Neuronal stem cell (in vitro differentiated cells): ENCODE measurements at regions not wholly inside any gene's neighbourhood (a gene's known extent, or its start where the extent isn't known, plus 50 kb on each side); places are given as distances from the start of the nearest gene placed in this dataset.

Experiments
- DNase-seq: peaks from one replicate; pipeline ENCODE4 v3.0.0-alpha.2; 2013; ENCODE audit warnings: low spot score
- H2AFZ ChIP-seq: one replicate; pipeline ENCODE4 v1.6.1; 2013; ENCODE audit warnings: mild to moderate bottlenecking, low read length, inconsistent platforms
- H2AK5ac ChIP-seq: 2 replicates; pipeline ENCODE4 v1.6.1; 2013; ENCODE audit warnings: low read depth, mild to moderate bottlenecking, inconsistent platforms, low read length, moderate library complexity, mixed read lengths
- H2BK120ac ChIP-seq: 2 replicates; pipeline ENCODE4 v1.6.1; 2013; ENCODE audit warnings: low read depth, mild to moderate bottlenecking, inconsistent platforms, low read length, moderate library complexity, mixed read lengths
- H2BK12ac ChIP-seq: one replicate; pipeline ENCODE4 v1.6.1; 2013; ENCODE audit warnings: low read length, inconsistent platforms
- H2BK15ac ChIP-seq: 2 replicates; pipeline ENCODE4 v1.6.1; 2013; ENCODE audit warnings: mild to moderate bottlenecking, low read length, inconsistent platforms, mixed read lengths
- H2BK5ac ChIP-seq: one replicate; pipeline ENCODE4 v1.6.1; 2013; ENCODE audit warnings: inconsistent platforms, mild to moderate bottlenecking, low read length, moderate library complexity
- H3K14ac ChIP-seq: one replicate; pipeline ENCODE4 v1.6.1; 2013; ENCODE audit warnings: low read length, inconsistent platforms
- H3K18ac ChIP-seq: 2 replicates; pipeline ENCODE4 v1.6.1; 2013; ENCODE audit warnings: low read length, inconsistent platforms
- H3K23ac ChIP-seq: 2 replicates; pipeline ENCODE4 v1.6.1; 2013; ENCODE audit warnings: low read depth, mild to moderate bottlenecking, mixed read lengths, low read length, inconsistent platforms; ENCODE audit not compliant: poor library complexity
- H3K27ac ChIP-seq: replicated peaks from 3 replicates; pipeline ENCODE4 v1.5.1; 2013; ENCODE audit warnings: low read length, inconsistent platforms
- H3K27me3 ChIP-seq, 3 experiments: 2 replicates each; pipeline ENCODE4 v1.6.1; 2013; ENCODE audit warnings: low read length in 3 of 3, mild to moderate bottlenecking in 2 of 3, inconsistent platforms in 1 of 3, low read depth in 1 of 3, mixed read lengths in 1 of 3, moderate library complexity in 1 of 3; ENCODE audit not compliant: control insufficient read depth in 3 of 3, insufficient read depth in 3 of 3
- H3K36me3 ChIP-seq, 2 donors: replicated peaks in 1 of 2; 2 replicates each; pipeline ENCODE4 v1.6.1; 2013; ENCODE audit warnings: low read length in 2 of 2; ENCODE audit not compliant: control insufficient read depth in 2 of 2, insufficient read depth in 2 of 2
- H3K4ac ChIP-seq: 2 replicates; pipeline ENCODE4 v1.6.1; 2013; ENCODE audit warnings: inconsistent platforms, mild to moderate bottlenecking, low read length, moderate library complexity
- H3K4me1 ChIP-seq, 2 donors: 1 replicate in 1 of 2; 2 replicates in 1 of 2; pipeline ENCODE4 v1.6.1; 2013; ENCODE audit warnings: low read length in 2 of 2, low read depth in 1 of 2; ENCODE audit not compliant: control insufficient read depth in 2 of 2, insufficient read depth in 1 of 2
- H3K4me2 ChIP-seq: one replicate; pipeline ENCODE4 v1.6.1; 2013; ENCODE audit warnings: mild to moderate bottlenecking, low read length, inconsistent platforms; ENCODE audit not compliant: insufficient read depth, poor library complexity, severe bottlenecking
- H3K4me3 ChIP-seq, 2 donors: 2 replicates each; pipeline ENCODE4 v1.5.1; 2013; ENCODE audit warnings: low read length in 2 of 2, mild to moderate bottlenecking in 2 of 2, inconsistent platforms in 1 of 2, moderate library complexity in 1 of 2
- H3K79me1 ChIP-seq: one replicate; pipeline ENCODE4 v1.6.1; 2013; ENCODE audit warnings: low read depth, mild to moderate bottlenecking, inconsistent platforms, low read length, moderate library complexity
- H3K9ac ChIP-seq: one replicate; pipeline ENCODE4 v1.6.1; 2013; ENCODE audit warnings: mild to moderate bottlenecking, low read depth, low read length, inconsistent platforms; ENCODE audit not compliant: poor library complexity
- H3K9me3 ChIP-seq, 2 donors: replicated peaks in 1 of 2; 2 replicates each; pipeline versions ENCODE3 to v1.6.1; 2013; ENCODE audit warnings: low read length in 2 of 2, mild to moderate bottlenecking in 2 of 2, inconsistent platforms in 1 of 2, low read depth in 1 of 2, mixed read lengths in 1 of 2, moderate library complexity in 1 of 2; ENCODE audit not compliant: control insufficient read depth in 2 of 2, insufficient read depth in 1 of 2
- H4K8ac ChIP-seq: one replicate; pipeline ENCODE4 v1.6.1; 2013; ENCODE audit warnings: low read depth, mild to moderate bottlenecking, inconsistent platforms, low read length, moderate library complexity
- H4K91ac ChIP-seq: one replicate; pipeline ENCODE4 v1.6.1; 2013; ENCODE audit warnings: low read length, low read depth, mild to moderate bottlenecking, inconsistent platforms; ENCODE audit not compliant: poor library complexity
- WGBS, 2 donors: extraction: QIAGEN DNeasy Blood & Tissue Kit; methylation state at CpG; one replicate each; pipeline ENCODE4 v1.1.7; 2013; ENCODE audit warnings: missing lambda C conversion rate in 2 of 2, mixed read lengths in 1 of 2; ENCODE audit not compliant: insufficient read length in 2 of 2, insufficient replicate concordance in 1 of 2; ENCODE audit errors: extremely low coverage in 2 of 2; 5-methylcytosine and 5-hydroxymethylcytosine counted together

GRCh38 chr2:83063933-83064332 is 1395.1 kb downstream of the SUCLG1 start:
- no peak overlapping the region for H3K4me2 ChIP-seq
- no peak overlapping the region for H3K14ac ChIP-seq
- no peak overlapping the region for H2BK15ac ChIP-seq
- H4K91ac ChIP-seq: no peak overlapping the region
- H3K4me3 ChIP-seq: no peak overlapping the region
- no peak overlapping the region for H2AFZ ChIP-seq
- no peaks in the 10 kb centered on the region for H3K27me3 ChIP-seq
- no peak overlapping the region for H4K8ac ChIP-seq
- H2AK5ac ChIP-seq: no peak overlapping the region
- no peak overlapping the region for H3K9ac ChIP-seq
- no peak overlapping the region for H2BK120ac ChIP-seq
- DNase-seq: no peak
- H3K4ac ChIP-seq: no peak overlapping the region
- H3K18ac ChIP-seq: no peak overlapping the region
- H3K23ac ChIP-seq: no peak overlapping the region
- H3K79me1 ChIP-seq: no peaks in the 10 kb centered on the region
- no CpG with 5 or more reads among the region's 1 CpG for WGBS, 2 donors
- no peak overlapping the region for H2BK12ac ChIP-seq
- no peak overlapping the region for H3K27ac ChIP-seq
- no peaks in the 10 kb centered on the region for H3K4me1 ChIP-seq
- H3K9me3 ChIP-seq: peaks cover under 1% of the 10 kb centered on the region in 2 donors
- no peaks in the 10 kb centered on the region for H3K36me3 ChIP-seq
- H2BK5ac ChIP-seq: no peak overlapping the region

- Histone ChIP-seq H3K4me1 (no peaks in the 10 kb centered on the region), H3K27ac (no peak overlapping the region), H3K23ac (no peak overlapping the region), H2BK15ac (no peak overlapping the region), H3K79me1 (no peaks in the 10 kb centered on the region), H3K27me3 (no peaks in the 10 kb centered on the region), H2BK5ac (no peak overlapping the region), H3K14ac (no peak overlapping the region), H4K8ac (no peak overlapping the region), H2BK12ac (no peak overlapping the region), H2BK120ac (no peak overlapping the region), H3K4ac (no peak overlapping the region), H3K4me3 (no peak overlapping the region), H3K18ac (no peak overlapping the region), H2AFZ (no peak overlapping the region), H3K36me3 (no peaks in the 10 kb centered on the region), H3K9me3 (peaks cover 3 to 4% of the 10 kb centered on the region in 2 donors), H4K91ac (no peak overlapping the region), H3K4me2 (no peak overlapping the region), H2AK5ac (no peak overlapping the region), H3K9ac (no peak overlapping the region)
- no peak for DNase-seq
- no CpG with 5 or more reads among the region's 5 CpGs for WGBS, 2 donors
These were observed 1395.6 kb downstream of the SUCLG1 start for GRCh38 chr2:83063511-83063910.

GRCh38 chr2:83058683-83059082 is 1400.4 kb downstream of the SUCLG1 start:
- H3K14ac ChIP-seq: no peak overlapping the region
- no peak overlapping the region for H2BK15ac ChIP-seq
- no peak overlapping the region for H3K4ac ChIP-seq
- H3K36me3 ChIP-seq: no peaks in the 10 kb centered on the region
- no peak overlapping the region for H2BK120ac ChIP-seq
- WGBS, 2 donors: no CpG with 5 or more reads among the region's 2 CpGs
- no peak for DNase-seq
- no peak overlapping the region for H4K91ac ChIP-seq
- H3K27ac ChIP-seq: no peak overlapping the region
- H2BK5ac ChIP-seq: no peak overlapping the region
- H3K9ac ChIP-seq: no peak overlapping the region
- no peak overlapping the region for H3K18ac ChIP-seq
- no peaks in the 10 kb centered on the region for H3K4me1 ChIP-seq
- no peak overlapping the region for H2AK5ac ChIP-seq
- H3K4me2 ChIP-seq: no peak overlapping the region
- H4K8ac ChIP-seq: no peak overlapping the region
- no peak overlapping the region for H2AFZ ChIP-seq
- H3K9me3 ChIP-seq: peaks cover 3 to 6% of the 10 kb centered on the region in 2 donors
- no peaks in the 10 kb centered on the region for H3K27me3 ChIP-seq
- H3K4me3 ChIP-seq: no peak overlapping the region
- no peaks in the 10 kb centered on the region for H3K79me1 ChIP-seq
- H3K23ac ChIP-seq: no peak overlapping the region
- H2BK12ac ChIP-seq: no peak overlapping the region

- Histone ChIP-seq H4K91ac (no peak overlapping the region), H3K4me3 (no peak overlapping the region), H3K9me3 (peaks cover 3 to 6% of the 10 kb centered on the region in 2 donors), H3K4me1 (no peaks in the 10 kb centered on the region), H3K14ac (no peak overlapping the region), H2BK5ac (no peak overlapping the region), H3K9ac (no peak overlapping the region), H3K27me3 (no peaks in the 10 kb centered on the region), H3K27ac (no peak overlapping the region), H3K4ac (no peak overlapping the region), H4K8ac (no peak overlapping the region), H2AFZ (no peak overlapping the region), H3K4me2 (no peak overlapping the region), H2AK5ac (no peak overlapping the region), H2BK120ac (no peak overlapping the region), H3K36me3 (no peaks in the 10 kb centered on the region), H2BK12ac (no peak overlapping the region), H3K23ac (no peak overlapping the region), H2BK15ac (no peak overlapping the region), H3K79me1 (no peaks in the 10 kb centered on the region), H3K18ac (no peak overlapping the region)
- DNase-seq: no peak
- WGBS, 2 donors: no CpG with 5 or more reads among the region's 1 CpG
These were observed 1403.6 kb downstream of the SUCLG1 start for GRCh38 chr2:83055376-83056010.
